Mucosa of descending colon (tissue), 3 donors: ENCODE measurements at regions not wholly inside any gene's neighbourhood (a gene's known extent, or its start where the extent isn't known, plus 50 kb on each side); places are given as distances from the start of the nearest gene placed in this dataset.
A peak's percentile ranks its signal among the peaks of the same experiment; 100 is the strongest.

Experiments used
- ATAC-seq: fragments of 200-7000 bp; cut with Tn5 transposase; one replicate; pipeline ENCODE4 v1.9.1; 2020; ENCODE audit warnings: mild to moderate bottlenecking, moderate library complexity
- DNase-seq, 3 donors: peaks; one replicate each; pipeline ENCODE4 v3.0.0-alpha.2; 2020
- H3K36me3 ChIP-seq: fragments of 200-600 bp; one replicate; pipeline ENCODE4 v1.8.0; 2021; ENCODE audit warnings: low read depth, mild to moderate bottlenecking
- H3K4me1 ChIP-seq: fragments of 200-600 bp; one replicate; pipeline ENCODE4 v1.8.0; 2021; ENCODE audit warnings: low read depth, mild to moderate bottlenecking
- H3K4me3 ChIP-seq: fragments of 200-600 bp; one replicate; pipeline ENCODE4 v1.8.0; 2021; ENCODE audit warnings: mild to moderate bottlenecking
- H3K9me3 ChIP-seq: fragments of 200-600 bp; one replicate; pipeline ENCODE4 v1.8.0; 2021; ENCODE audit warnings: mild to moderate bottlenecking
- intact Hi-C, 2 donors: fragments of 100-400 bp; cut with DNase I in 1 of 2; cut with micrococcal nuclease in 1 of 2; formaldehyde crosslinking; loops; one replicate each; pipeline versions ENCODE4 v1.11.0 to v1.11.1; 2022; cut with DNase I, micrococcal nuclease
- TF ChIP-seq, protein P1 (sequence below): fragments of 200-600 bp; IDR thresholded peaks from one replicate; pipeline ENCODE4 v1.8.0; 2022; ENCODE audit warnings: antibody characterized with exemption, mild to moderate bottlenecking
- donor health status: DM: no; HTN: no; CAD: no; lungs with moderate emphysema.
- donor health status: DM: no; HTN: no; CAD: no.
- donor health status: DM: no; HTN: yes; CAD: no.

DNA sequence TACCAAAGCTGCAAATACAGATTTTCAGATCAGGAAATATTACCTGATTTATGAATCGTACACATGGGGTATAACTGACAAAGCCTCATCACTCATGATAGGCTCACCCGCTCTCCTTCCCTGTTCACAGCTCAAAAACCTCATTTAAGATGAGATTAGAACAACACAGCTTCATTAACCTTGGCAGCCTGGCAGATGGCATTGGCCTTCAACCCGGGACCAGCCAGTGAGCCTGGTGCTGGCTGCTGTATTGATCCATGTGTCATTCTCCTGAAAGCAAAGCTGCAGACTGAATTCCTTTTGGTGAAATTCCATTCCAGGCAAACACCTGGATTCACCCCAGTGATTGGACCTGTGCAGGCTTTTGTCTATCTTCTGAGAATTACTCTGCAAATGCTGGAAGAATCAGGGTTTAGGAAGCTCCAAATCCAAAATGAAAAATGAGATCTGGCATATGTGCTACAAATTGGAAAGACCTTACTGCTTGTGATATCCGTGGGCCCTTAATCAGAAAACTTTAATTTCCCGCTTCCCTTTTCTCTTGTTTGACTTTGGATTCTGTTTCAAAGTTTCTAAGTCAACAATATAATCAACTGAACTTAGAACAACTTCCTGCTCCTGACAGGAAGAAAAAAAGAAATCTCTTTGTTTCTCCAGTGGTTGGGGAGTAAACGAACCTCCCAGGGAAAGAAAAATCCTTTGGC is 189.1 kb upstream of the KBTBD8 start:
- intact Hi-C loops: no loop called here
- no peak for DNase-seq
- ATAC-seq: peak; percentile 89
- peak overlapping the region; percentile 9 for H3K4me3 ChIP-seq
- H3K9me3 ChIP-seq: no peaks in the 10 kb centered on the region
- H3K36me3 ChIP-seq: no peaks in the 10 kb centered on the region
- TF ChIP-seq, protein P1, sequence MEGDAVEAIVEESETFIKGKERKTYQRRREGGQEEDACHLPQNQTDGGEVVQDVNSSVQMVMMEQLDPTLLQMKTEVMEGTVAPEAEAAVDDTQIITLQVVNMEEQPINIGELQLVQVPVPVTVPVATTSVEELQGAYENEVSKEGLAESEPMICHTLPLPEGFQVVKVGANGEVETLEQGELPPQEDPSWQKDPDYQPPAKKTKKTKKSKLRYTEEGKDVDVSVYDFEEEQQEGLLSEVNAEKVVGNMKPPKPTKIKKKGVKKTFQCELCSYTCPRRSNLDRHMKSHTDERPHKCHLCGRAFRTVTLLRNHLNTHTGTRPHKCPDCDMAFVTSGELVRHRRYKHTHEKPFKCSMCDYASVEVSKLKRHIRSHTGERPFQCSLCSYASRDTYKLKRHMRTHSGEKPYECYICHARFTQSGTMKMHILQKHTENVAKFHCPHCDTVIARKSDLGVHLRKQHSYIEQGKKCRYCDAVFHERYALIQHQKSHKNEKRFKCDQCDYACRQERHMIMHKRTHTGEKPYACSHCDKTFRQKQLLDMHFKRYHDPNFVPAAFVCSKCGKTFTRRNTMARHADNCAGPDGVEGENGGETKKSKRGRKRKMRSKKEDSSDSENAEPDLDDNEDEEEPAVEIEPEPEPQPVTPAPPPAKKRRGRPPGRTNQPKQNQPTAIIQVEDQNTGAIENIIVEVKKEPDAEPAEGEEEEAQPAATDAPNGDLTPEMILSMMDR: no peak
- peaks cover 7% of the 10 kb centered on the region for H3K4me1 ChIP-seq

DNA sequence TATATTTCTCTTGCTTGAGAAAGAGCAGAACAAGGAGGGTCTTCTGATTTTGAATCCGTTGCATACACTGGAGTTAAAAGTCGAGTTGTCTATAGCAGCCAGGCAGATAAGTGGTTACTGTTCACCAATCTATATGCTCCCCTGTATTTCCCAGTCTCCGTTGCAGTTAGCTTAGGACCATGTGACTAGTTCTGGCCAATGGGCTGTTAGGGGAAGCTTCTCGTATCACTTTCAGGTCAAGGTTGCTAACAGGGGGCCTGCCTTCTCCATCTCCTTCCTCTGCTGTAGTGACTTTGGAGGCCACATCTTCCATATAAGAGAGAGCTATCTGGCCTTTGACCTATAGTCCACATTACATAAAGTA is 188.5 kb upstream of the KBTBD8 start:
- DNase-seq (peak in 1 of 3 donors; percentile 48), ATAC-seq (peak; percentile 82)

DNA sequence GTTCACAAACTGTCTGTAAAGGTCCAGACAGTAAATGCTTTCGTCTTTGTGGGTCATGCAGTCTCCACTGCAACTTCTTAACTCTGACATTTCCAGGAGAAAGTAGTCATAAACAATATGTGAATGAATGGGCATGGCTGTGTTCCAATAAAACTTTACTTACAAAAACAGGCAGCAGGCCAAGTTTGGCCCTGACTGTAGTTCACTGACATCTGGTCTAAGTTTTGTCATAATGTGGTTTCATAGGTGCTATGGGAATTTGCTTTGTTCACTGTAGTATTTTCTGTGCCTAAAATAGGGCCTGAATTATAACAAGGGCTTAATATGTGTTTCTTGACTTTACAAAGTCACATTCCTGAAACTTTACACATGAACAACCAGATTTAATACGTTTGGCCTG is 186.0 kb upstream of the KBTBD8 start:
- no peak for DNase-seq
- H3K4me3 ChIP-seq: no peak overlapping the region
- intact Hi-C loops: no loop called here
- H3K4me1 ChIP-seq: peaks cover 7% of the 10 kb centered on the region
- H3K9me3 ChIP-seq: no peaks in the 10 kb centered on the region
- peak; percentile 23 for ATAC-seq
- TF ChIP-seq, protein P1: no peak
- no peaks in the 10 kb centered on the region for H3K36me3 ChIP-seq

More for the DNA sequence above, 188.5 kb upstream of the KBTBD8 start:
- Histone ChIP-seq H3K4me1 (peaks cover 7% of the 10 kb centered on the region), H3K9me3 (no peaks in the 10 kb centered on the region), H3K36me3 (no peaks in the 10 kb centered on the region), H3K4me3 (peak overlapping the region; percentile 9)
- intact Hi-C loops: no loop called here
- TF ChIP-seq, protein P1: no peak

DNA sequence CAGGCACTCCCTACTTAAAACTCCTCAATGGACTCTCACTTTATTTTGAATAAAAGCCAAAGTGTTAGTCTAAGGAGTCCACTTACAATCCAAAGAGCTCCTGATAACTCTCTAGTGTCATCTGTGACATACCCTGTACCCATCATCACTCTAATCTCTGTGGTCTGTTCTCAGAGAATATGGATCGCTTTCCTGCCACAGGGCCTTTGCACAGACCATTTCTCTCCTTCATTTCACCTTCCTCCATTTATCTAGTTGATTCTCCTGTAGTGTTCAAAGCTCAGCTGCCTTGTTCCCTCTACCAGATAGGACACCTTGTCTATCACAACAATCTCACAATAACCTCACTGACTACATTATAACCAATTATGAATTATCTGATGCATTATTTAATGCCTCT is 185.4 kb upstream of the KBTBD8 start:
- intact Hi-C loops: no loop called here
- TF ChIP-seq, protein P1: no peak
- ATAC-seq (no peak), DNase-seq (no peak)
- Histone ChIP-seq H3K4me3 (no peak overlapping the region), H3K36me3 (no peaks in the 10 kb centered on the region), H3K9me3 (no peaks in the 10 kb centered on the region), H3K4me1 (peaks cover 7% of the 10 kb centered on the region)

DNA sequence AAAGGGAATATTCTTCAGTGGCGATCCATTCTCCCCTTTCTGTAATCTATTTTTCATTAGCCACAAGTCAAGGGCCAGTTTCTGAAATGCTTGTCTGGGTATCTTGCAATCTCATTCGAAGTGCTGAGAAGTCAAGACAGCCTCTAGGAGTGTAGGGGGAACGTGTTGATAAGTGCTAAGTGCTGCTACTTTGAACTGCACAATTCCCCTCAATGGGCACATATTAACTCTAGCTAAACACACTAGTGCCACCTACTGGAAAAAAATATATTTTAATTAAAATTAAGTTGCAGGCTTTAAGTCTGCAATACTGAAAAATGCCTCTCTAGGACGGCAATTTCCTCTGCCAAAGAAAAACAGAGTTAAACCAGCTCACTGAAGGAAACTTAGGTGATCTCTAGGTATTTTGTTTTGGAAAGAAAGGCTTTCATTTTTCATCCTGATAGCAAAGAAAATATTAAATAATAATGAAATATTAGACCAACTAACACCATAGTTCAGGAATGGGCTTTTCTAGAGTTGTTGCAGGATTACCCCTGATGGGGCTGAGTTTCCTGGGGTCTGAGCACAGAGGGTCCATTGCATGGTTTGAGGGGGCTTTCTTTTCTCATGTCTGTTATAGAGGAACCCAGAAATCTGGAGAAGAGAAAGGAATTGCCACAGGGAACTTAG is 181.9 kb upstream of the KBTBD8 start:
- H3K9me3 ChIP-seq: no peaks in the 10 kb centered on the region
- H3K36me3 ChIP-seq: no peaks in the 10 kb centered on the region
- no peak overlapping the region for H3K4me3 ChIP-seq
- no peak for DNase-seq
- intact Hi-C loops: loop anchor here (5.0 kb wide), 1 partner anchor 539 kb away; no protein-coding TSS in a partner anchor
- H3K4me1 ChIP-seq: no peaks in the 10 kb centered on the region
- ATAC-seq: peak; percentile 83
- TF ChIP-seq, protein P1: no peak
